Astrocyte of the cerebellum (primary cell): ENCODE measurements at regions not wholly inside any gene's neighbourhood (a gene's known extent, or its start where the extent isn't known, plus 50 kb on each side); places are given as distances from the start of the nearest gene placed in this dataset.

ENCODE experiments used
- DNase-seq: peaks from one replicate; pipeline ENCODE4 v3.0.0-alpha.2; 2011; ENCODE audit warnings: low read depth
- H3K4me3 ChIP-seq: 2 replicates; pipeline ENCODE4 v1.5.1; 2011; ENCODE audit warnings: mild to moderate bottlenecking, low read depth, low read length, moderate library complexity
- in situ Hi-C: cut with HindIII; loops from 2 replicates; pipeline ENCODE4 v1.10.0; 2017; ENCODE audit warnings: low sequenced_read_pairs
- TF ChIP-seq, protein P1 (sequence below): IDR thresholded peaks from 2 replicates; pipeline ENCODE4 v1.5.1; 2012; ENCODE audit warnings: low read length, low read depth, moderate library complexity, mild to moderate bottlenecking; ENCODE audit errors: missing control alignments

DNA sequence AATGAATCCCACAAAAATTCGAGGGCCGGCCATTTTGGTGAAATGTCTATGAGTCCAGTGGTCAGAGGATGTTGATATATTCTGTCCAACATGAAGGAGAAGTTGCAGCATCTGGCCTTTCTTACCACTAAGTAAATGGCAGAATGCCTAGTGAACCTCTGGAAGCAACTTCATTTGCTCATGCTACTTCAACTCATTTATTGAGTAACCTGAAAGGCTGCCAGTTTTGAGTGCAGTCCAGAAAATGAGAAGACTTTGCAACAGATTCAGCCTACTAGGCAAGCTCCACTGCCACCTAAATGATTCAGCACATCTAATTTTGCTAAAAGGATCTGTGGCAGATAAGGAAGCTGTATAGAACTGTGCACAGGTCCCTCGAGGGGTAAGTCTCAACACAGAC, 265.0 kb downstream of the OPA1 start:
- peak; percentile 98 for DNase-seq
- H3K4me3 ChIP-seq, result no peak overlapping the region
- in situ Hi-C loops, result no loop called here
- TF ChIP-seq, protein P1, sequence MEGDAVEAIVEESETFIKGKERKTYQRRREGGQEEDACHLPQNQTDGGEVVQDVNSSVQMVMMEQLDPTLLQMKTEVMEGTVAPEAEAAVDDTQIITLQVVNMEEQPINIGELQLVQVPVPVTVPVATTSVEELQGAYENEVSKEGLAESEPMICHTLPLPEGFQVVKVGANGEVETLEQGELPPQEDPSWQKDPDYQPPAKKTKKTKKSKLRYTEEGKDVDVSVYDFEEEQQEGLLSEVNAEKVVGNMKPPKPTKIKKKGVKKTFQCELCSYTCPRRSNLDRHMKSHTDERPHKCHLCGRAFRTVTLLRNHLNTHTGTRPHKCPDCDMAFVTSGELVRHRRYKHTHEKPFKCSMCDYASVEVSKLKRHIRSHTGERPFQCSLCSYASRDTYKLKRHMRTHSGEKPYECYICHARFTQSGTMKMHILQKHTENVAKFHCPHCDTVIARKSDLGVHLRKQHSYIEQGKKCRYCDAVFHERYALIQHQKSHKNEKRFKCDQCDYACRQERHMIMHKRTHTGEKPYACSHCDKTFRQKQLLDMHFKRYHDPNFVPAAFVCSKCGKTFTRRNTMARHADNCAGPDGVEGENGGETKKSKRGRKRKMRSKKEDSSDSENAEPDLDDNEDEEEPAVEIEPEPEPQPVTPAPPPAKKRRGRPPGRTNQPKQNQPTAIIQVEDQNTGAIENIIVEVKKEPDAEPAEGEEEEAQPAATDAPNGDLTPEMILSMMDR, result no peak

DNA sequence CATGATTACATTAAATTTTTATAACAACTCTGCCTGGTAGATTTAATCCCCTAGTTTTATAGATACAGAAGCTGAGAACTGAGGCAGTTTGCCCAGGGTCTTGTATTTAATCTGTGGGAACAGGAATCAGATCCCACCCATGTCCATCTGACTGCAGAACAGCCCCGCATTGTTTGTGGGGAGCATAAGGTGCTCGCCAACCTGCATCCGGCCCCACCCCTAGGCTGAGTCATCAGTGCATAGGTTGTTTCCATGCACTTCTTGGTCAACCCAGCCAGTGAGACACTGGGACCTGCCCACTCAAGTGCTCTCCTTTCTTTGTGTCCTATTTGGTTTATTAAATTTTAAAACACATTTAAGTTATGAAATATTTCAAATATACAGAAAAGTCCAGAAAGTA, 266.2 kb downstream of the OPA1 start:
- in situ Hi-C loops, result no loop called here
- DNase-seq, result no peak
- TF ChIP-seq, protein P1, result no peak
- no peak overlapping the region for H3K4me3 ChIP-seq

DNA sequence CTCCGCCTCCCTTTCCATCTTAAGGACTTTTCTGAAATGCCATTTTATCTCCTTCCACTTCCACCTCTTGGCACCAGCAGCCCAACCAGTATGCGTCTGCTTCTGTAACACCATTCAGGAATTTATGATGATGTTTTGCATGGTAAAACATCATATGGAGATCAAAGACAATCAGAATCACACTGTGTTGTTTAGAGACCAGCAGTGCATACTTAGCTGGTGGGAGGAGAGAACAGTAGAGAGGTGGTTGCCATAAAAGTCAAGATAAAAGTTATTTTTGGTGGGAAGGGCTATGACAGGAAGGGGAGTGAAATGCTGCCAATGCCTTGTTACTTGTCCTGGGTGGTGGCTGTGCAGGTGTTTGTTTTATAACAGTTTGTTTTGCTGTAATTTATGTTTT, 268.0 kb downstream of the OPA1 start:
- in situ Hi-C loops, result no loop called here
- TF ChIP-seq, protein P1, result no peak
- no peak overlapping the region for H3K4me3 ChIP-seq
- no peak for DNase-seq

DNA sequence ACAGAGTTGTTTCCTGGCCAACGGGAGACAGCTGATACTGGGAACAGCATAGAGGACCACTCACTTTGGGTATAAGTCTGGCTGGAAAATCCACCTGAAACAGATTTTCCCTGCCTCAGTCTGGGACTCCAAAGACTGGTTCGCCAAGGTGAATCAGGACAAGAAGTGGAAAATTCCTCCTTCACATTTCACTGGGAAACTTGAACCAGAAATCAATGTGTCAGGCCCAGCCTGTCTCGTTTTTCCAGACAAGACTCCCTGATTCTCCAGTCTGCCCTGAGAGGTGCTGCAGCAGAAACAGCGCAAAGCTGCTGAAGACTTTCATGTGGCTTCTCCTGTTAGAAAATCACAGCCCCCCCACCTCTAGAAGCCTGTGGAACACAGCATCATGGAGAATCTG, 269.8 kb downstream of the OPA1 start:
- DNase-seq, result no peak
- in situ Hi-C loops, result no loop called here
- H3K4me3 ChIP-seq, result no peak overlapping the region
- TF ChIP-seq, protein P1, result no peak

DNA sequence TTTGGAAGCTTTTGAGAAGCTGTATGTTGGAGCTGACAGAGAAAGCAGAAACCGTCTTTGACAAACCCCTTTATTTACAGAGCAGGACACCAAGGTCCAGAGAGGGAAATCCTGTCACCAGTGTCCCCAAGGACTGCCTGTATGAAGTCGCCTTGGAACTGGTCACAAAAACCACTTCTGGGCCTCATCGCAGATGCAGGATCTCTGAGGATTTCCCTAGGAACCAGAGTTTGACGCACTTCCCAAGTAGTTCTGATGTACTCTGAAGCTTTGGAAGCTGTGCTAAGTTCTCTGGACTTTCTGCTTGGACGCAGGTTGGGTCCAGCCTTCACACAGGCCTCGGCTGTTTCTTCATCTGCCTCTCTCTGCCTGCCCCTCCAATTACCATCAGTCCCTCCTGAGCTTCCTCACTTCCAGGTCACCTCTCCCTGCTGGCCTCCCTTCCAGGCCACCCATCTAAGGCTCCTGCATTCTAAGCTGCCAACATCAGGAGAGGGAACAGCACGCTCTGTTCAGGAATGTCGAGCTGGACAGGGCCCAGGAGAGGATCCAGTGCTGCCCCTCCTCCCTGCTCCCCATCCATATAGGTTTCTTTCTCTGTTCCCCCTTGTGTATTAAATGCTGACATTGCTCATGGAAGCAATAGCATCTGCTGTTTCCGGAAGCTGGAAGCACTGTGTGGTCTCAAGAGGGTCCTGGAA, 270.8 kb downstream of the OPA1 start:
- TF ChIP-seq, protein P1, result no peak
- DNase-seq, result no peak
- H3K4me3 ChIP-seq, result no peak overlapping the region
- in situ Hi-C loops, result no loop called here

DNA sequence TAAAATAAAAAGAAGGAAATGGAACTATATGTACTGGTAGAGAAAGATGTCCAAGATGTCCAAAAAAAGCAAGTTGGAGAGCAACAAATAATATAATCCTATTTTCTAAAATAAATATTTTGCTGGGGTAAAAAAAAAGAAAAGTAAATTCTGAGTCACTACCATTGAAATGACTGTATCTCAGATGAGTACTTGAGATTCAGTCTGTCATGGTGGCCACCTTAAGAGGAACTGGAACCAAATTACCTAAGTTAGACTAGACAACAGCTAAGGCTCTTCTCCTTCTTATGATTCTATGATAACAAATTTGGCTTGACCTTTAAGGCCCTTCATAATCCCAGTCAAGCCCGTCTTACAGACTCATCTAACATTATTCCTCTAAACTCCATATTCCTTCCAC, 270.6 kb upstream of the HES1 start:
- TF ChIP-seq, protein P1, result no peak
- DNase-seq, result no peak
- no peak overlapping the region for H3K4me3 ChIP-seq
- in situ Hi-C loops, result no loop called here
